Glutamatergic neuron (in vitro differentiated cells): ENCODE measurements at regions not wholly inside any gene's neighbourhood (a gene's known extent, or its start where the extent isn't known, plus 50 kb on each side); places are given as distances from the start of the nearest gene placed in this dataset.

ENCODE experiments used
- DNase-seq: peaks from one replicate; pipeline ENCODE4 v3.0.0; 2022
- H3K27ac Mint-ChIP-seq: one replicate; pipeline ENCODE4 v1.8.0; 2020; ENCODE audit warnings: mild to moderate bottlenecking, mixed read lengths, inconsistent platforms; ENCODE audit not compliant: unreplicated experiment
- H3K27me3 Mint-ChIP-seq: one replicate; pipeline ENCODE4 v1.8.0; 2020; ENCODE audit warnings: mild to moderate bottlenecking, moderate library complexity, mixed read lengths, inconsistent platforms; ENCODE audit not compliant: unreplicated experiment
- H3K36me3 Mint-ChIP-seq: one replicate; pipeline ENCODE4 v1.8.0; 2020; ENCODE audit warnings: mild to moderate bottlenecking, mixed read lengths, inconsistent platforms; ENCODE audit not compliant: unreplicated experiment
- H3K4me1 Mint-ChIP-seq: one replicate; pipeline ENCODE4 v1.8.0; 2020; ENCODE audit warnings: mild to moderate bottlenecking, low read depth, mixed read lengths, inconsistent platforms; ENCODE audit not compliant: unreplicated experiment
- H3K4me3 Mint-ChIP-seq: one replicate; pipeline ENCODE4 v1.8.0; 2020; ENCODE audit warnings: mild to moderate bottlenecking, mixed read lengths, inconsistent platforms; ENCODE audit not compliant: unreplicated experiment
- H3K9me3 Mint-ChIP-seq: one replicate; pipeline ENCODE4 v1.8.0; 2020; ENCODE audit warnings: mild to moderate bottlenecking, moderate library complexity, mixed read lengths, inconsistent platforms; ENCODE audit not compliant: unreplicated experiment
- TF ChIP-seq, protein P1 (sequence below): fragments of 200-600 bp; sonication (generic); IDR thresholded peaks from one replicate; pipeline ENCODE4 v1.5.0; 2021; ENCODE audit not compliant: partially characterized antibody, unreplicated experiment

- H3K27ac Mint-ChIP-seq, result no peak overlapping the region
- H3K4me1 Mint-ChIP-seq, result no peaks in the 10 kb centered on the region
Observed at GRCh38 chr9:81874931-81875330, 53.3 kb upstream of the SPATA31D4 start.

GRCh38 chr9:81877047-81877446, 51.2 kb upstream of the SPATA31D4 start:
- H3K9me3 Mint-ChIP-seq, result no peaks in the 10 kb centered on the region
- H3K27ac Mint-ChIP-seq, result no peak overlapping the region
- H3K4me3 Mint-ChIP-seq, result no peak overlapping the region
- H3K4me1 Mint-ChIP-seq, result no peaks in the 10 kb centered on the region
- no peaks in the 10 kb centered on the region for H3K36me3 Mint-ChIP-seq
- DNase-seq, result no peak
- TF ChIP-seq, protein P1, sequence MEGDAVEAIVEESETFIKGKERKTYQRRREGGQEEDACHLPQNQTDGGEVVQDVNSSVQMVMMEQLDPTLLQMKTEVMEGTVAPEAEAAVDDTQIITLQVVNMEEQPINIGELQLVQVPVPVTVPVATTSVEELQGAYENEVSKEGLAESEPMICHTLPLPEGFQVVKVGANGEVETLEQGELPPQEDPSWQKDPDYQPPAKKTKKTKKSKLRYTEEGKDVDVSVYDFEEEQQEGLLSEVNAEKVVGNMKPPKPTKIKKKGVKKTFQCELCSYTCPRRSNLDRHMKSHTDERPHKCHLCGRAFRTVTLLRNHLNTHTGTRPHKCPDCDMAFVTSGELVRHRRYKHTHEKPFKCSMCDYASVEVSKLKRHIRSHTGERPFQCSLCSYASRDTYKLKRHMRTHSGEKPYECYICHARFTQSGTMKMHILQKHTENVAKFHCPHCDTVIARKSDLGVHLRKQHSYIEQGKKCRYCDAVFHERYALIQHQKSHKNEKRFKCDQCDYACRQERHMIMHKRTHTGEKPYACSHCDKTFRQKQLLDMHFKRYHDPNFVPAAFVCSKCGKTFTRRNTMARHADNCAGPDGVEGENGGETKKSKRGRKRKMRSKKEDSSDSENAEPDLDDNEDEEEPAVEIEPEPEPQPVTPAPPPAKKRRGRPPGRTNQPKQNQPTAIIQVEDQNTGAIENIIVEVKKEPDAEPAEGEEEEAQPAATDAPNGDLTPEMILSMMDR, result no peak
- no peaks in the 10 kb centered on the region for H3K27me3 Mint-ChIP-seq

More at GRCh38 chr9:81874931-81875330, 53.3 kb upstream of the SPATA31D4 start:
- TF ChIP-seq, protein P1, result no peak
- Mint-ChIP-seq H3K36me3 (no peaks in the 10 kb centered on the region), H3K27me3 (no peaks in the 10 kb centered on the region), H3K9me3 (no peaks in the 10 kb centered on the region), H3K4me3 (no peak overlapping the region)
- no peak for DNase-seq
